CD4-positive, alpha-beta memory T cell (primary cell): ENCODE measurements at regions not wholly inside any gene's neighbourhood (a gene's known extent, or its start where the extent isn't known, plus 50 kb on each side); places are given as distances from the start of the nearest gene placed in this dataset.
"Not testable (repeated sequence)": the region's sequence is repeated elsewhere in the genome, so short reads cannot be mapped to it uniquely, and the experiment has no call there.

Experiments
- CTCF ChIA-PET: fragments of 350-600 bp; sonication (Branson Sonifier 250); formaldehyde crosslinking; loops from one replicate; lab custom pipeline; 2021; ENCODE audit warnings: inconsistent platforms; ENCODE audit not compliant: partially characterized antibody; lab: Charles Lee
- POLR2A ChIA-PET: fragments of 350-600 bp; sonication (Branson Sonifier 250); formaldehyde crosslinking; loops from one replicate; lab custom pipeline; 2021; ENCODE audit not compliant: partially characterized antibody; lab: Charles Lee
- DNase-seq, 5 donors: peaks; one replicate each; pipeline versions ENCODE4 v3.0.0 to v3.0.0-alpha.2; 2020 to 2022; ENCODE audit warnings: mixed read lengths in 1 of 5
- H3K27ac ChIP-seq: one replicate; pipeline ENCODE4 v1.7.0; 2013; ENCODE audit warnings: low read depth, low read length
- H3K27me3 ChIP-seq: 2 replicates; pipeline ENCODE4 v1.7.0; 2013; ENCODE audit warnings: mild to moderate bottlenecking, low read length, moderate library complexity; ENCODE audit not compliant: insufficient read depth
- H3K36me3 ChIP-seq: 2 replicates; pipeline ENCODE4 v1.7.0; 2013; ENCODE audit warnings: mild to moderate bottlenecking, low read length, moderate library complexity; ENCODE audit not compliant: insufficient read depth
- H3K4me1 ChIP-seq: 2 replicates; pipeline ENCODE4 v1.7.0; 2013; ENCODE audit warnings: mild to moderate bottlenecking, low read length, moderate library complexity; ENCODE audit not compliant: insufficient read depth
- H3K4me3 ChIP-seq, 2 donors: one replicate each; pipeline ENCODE4 v1.7.0; 2013; ENCODE audit warnings: low read length in 2 of 2, mild to moderate bottlenecking in 1 of 2
- H3K9me3 ChIP-seq, 2 donors: one replicate each; pipeline ENCODE4 v1.7.0; 2013; ENCODE audit warnings: low read length in 2 of 2, control low read depth in 1 of 2; ENCODE audit not compliant: control insufficient read depth in 1 of 2
- H3K27ac Mint-ChIP-seq, 7 donors: one replicate each; pipeline ENCODE4 v1.8.0; 2020 to 2021; ENCODE audit warnings: mixed read lengths in 7 of 7, mild to moderate bottlenecking in 6 of 7, inconsistent platforms in 3 of 7, moderate library complexity in 3 of 7
- H3K27me3 Mint-ChIP-seq, 2 donors: one replicate each; pipeline ENCODE4 v1.8.0; 2020 to 2021; ENCODE audit warnings: mixed read lengths in 2 of 2
- H3K36me3 Mint-ChIP-seq, 2 donors: one replicate each; pipeline ENCODE4 v1.8.0; 2020 to 2021; ENCODE audit warnings: mixed read lengths in 2 of 2, inconsistent platforms in 1 of 2, mild to moderate bottlenecking in 1 of 2
- H3K4me1 Mint-ChIP-seq, 4 donors: one replicate each; pipeline ENCODE4 v1.8.0; 2020 to 2021; ENCODE audit warnings: mixed read lengths in 4 of 4, mild to moderate bottlenecking in 1 of 4
- H3K4me3 Mint-ChIP-seq, 8 donors: one replicate each; pipeline ENCODE4 v1.8.0; 2020 to 2021; ENCODE audit warnings: mixed read lengths in 8 of 8, mild to moderate bottlenecking in 7 of 8, moderate library complexity in 6 of 8, inconsistent platforms in 3 of 8
- H3K9me3 Mint-ChIP-seq, 8 donors: one replicate each; pipeline ENCODE4 v1.8.0; 2020 to 2021; ENCODE audit warnings: mixed read lengths in 8 of 8, mild to moderate bottlenecking in 5 of 8, inconsistent platforms in 3 of 8, moderate library complexity in 1 of 8
- intact Hi-C: fragments of 100-400 bp; cut with micrococcal nuclease; formaldehyde crosslinking; loops from one replicate; pipeline ENCODE4 v1.15.1; 2023

DNA sequence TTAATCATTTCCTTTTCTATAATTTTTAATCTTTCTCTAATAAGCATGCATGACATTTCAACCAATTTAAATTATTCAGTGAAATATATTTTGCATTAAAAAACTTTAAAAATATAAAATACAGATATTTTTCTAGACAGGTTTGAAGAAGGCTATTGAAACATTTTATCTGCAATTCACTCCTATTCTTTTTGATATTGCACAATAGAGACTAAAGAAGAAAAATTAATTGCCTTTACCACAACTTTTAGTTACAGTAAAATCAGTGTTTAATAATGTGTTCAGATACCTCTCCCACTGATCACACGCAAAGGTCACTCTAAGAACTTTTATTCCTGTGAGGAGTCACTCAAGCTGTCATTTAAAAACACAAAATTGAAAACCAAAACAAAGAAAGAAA is 1416.7 kb downstream of the FSCB start:
- Mint-ChIP-seq H3K27ac (no peak overlapping the region), H3K4me3 (no peak overlapping the region), H3K27me3 (no peaks in the 10 kb centered on the region), H3K4me1 (no peaks in the 10 kb centered on the region), H3K36me3 (no peaks in the 10 kb centered on the region), H3K9me3 (peaks cover 0 to 14% (median 9%) of the 10 kb centered on the region in 8 donors)
- ChIA-PET CTCF (no interaction called here), POLR2A (no interaction called here)
- Histone ChIP-seq H3K27me3 (no peaks in the 10 kb centered on the region), H3K36me3 (no peaks in the 10 kb centered on the region), H3K4me1 (no peaks in the 10 kb centered on the region), H3K9me3 (no peaks in the 10 kb centered on the region), H3K4me3 (no peak overlapping the region), H3K27ac (no peak overlapping the region)
- intact Hi-C loops, result no loop called here
- DNase-seq, result no peak

DNA sequence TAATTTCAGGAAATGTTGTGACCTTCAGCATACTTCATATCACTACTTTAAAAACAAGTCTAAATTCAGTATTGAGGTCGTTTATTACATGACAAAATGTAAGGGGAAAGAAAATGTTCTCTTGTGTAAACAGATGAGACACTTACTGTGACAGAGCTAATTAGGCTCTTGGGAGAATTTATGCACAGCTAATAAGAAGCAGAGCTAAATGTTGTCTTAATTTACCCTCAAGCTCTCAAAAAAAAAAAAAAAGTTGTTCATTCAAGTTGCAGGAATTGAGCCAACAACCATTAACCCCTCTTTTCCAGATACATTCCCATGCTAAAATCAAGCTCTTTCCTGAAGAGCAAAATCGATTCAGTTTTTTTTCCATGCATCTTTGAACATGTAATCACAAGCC is 1419.4 kb downstream of the FSCB start:
- Mint-ChIP-seq H3K36me3 (no peaks in the 10 kb centered on the region), H3K27ac (no peak overlapping the region), H3K9me3 (peaks cover 0 to 13% (median 5%) of the 10 kb centered on the region in 8 donors), H3K4me3 (no peak overlapping the region), H3K27me3 (no peaks in the 10 kb centered on the region), H3K4me1 (no peaks in the 10 kb centered on the region)
- no peak for DNase-seq
- Histone ChIP-seq H3K27ac (no peak overlapping the region), H3K9me3 (no peaks in the 10 kb centered on the region), H3K36me3 (no peaks in the 10 kb centered on the region), H3K4me3 (no peak overlapping the region), H3K27me3 (no peaks in the 10 kb centered on the region), H3K4me1 (no peaks in the 10 kb centered on the region)
- ChIA-PET CTCF (no interaction called here), POLR2A (no interaction called here)
- intact Hi-C loops, result no loop called here

- Histone ChIP-seq H3K4me3 (no peak overlapping the region), H3K9me3 (no peaks in the 10 kb centered on the region), H3K27ac (no peak overlapping the region), H3K27me3 (no peaks in the 10 kb centered on the region), H3K4me1 (no peaks in the 10 kb centered on the region), H3K36me3 (no peaks in the 10 kb centered on the region)
- ChIA-PET POLR2A (no interaction called here), CTCF (no interaction called here)
- Mint-ChIP-seq H3K4me1 (no peaks in the 10 kb centered on the region), H3K36me3 (no peaks in the 10 kb centered on the region), H3K27ac (no peak overlapping the region), H3K4me3 (no peak overlapping the region), H3K9me3 (peaks cover 0 to 8% (median 4%) of the 10 kb centered on the region in 8 donors), H3K27me3 (no peaks in the 10 kb centered on the region)
- intact Hi-C loops, result no loop called here
- DNase-seq, result no peak
Measured at GRCh38 chr14:43085819-43086218, 1421.3 kb downstream of the FSCB start.

GRCh38 chr14:43067372-43067771 is 1439.7 kb downstream of the FSCB start:
- H3K27ac Mint-ChIP-seq, H3K27me3 Mint-ChIP-seq, H3K4me1 Mint-ChIP-seq, H3K36me3 ChIP-seq, DNase-seq, intact Hi-C loops, H3K4me1 ChIP-seq, H3K36me3 Mint-ChIP-seq, H3K4me3 ChIP-seq, H3K27me3 ChIP-seq, H3K9me3 Mint-ChIP-seq, CTCF ChIA-PET, H3K4me3 Mint-ChIP-seq, POLR2A ChIA-PET, H3K27ac ChIP-seq, H3K9me3 ChIP-seq: not testable (repeated sequence)

DNA sequence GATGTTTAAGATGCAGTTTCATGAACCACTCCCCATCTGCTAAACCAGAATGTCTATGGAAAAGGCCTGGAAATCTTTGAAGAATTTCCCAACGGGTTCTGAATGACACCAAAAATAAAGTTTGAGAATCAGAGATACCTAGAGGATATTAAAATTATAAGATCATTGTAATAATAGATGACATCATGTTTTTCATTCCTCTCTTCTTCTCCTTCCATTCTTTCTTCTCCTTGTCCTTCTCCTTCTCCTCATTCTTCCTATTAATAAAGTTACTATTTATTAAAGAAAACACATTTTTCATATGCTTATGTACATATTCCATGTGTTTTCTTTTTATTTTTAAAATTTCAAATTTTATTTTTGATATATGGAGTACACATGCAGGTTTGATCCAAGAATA is 1449.4 kb downstream of the LRFN5 start:
- H3K36me3 ChIP-seq, result no peaks in the 10 kb centered on the region

GRCh38 chr14:43052897-43053296 is 1446.2 kb downstream of the LRFN5 start:
- Histone ChIP-seq H3K4me3 (no peak overlapping the region), H3K27me3 (no peaks in the 10 kb centered on the region), H3K27ac (no peak overlapping the region), H3K36me3 (no peaks in the 10 kb centered on the region), H3K9me3 (peaks cover 0 to 3% of the 10 kb centered on the region in 2 donors), H3K4me1 (no peaks in the 10 kb centered on the region)
- CTCF ChIA-PET, result no interaction called here
- H3K36me3 Mint-ChIP-seq, result no peaks in the 10 kb centered on the region
- no peaks in the 10 kb centered on the region for H3K27me3 Mint-ChIP-seq
- DNase-seq, result no peak
- no peak overlapping the region for H3K27ac Mint-ChIP-seq
- intact Hi-C loops, result no loop called here
- POLR2A ChIA-PET, result no interaction called here
- H3K9me3 Mint-ChIP-seq, result peaks cover 0 to 9% (median 3%) of the 10 kb centered on the region in 8 donors
- H3K4me1 Mint-ChIP-seq, result no peaks in the 10 kb centered on the region
- H3K4me3 Mint-ChIP-seq, result no peak overlapping the region

More for the DNA sequence above, 1449.4 kb downstream of the LRFN5 start:
- intact Hi-C loops, result no loop called here
- H3K9me3 ChIP-seq, result peaks cover 0 to 3% of the 10 kb centered on the region in 2 donors
- CTCF ChIA-PET, result no interaction called here
- POLR2A ChIA-PET, result no interaction called here
- Mint-ChIP-seq H3K4me3 (no peak overlapping the region), H3K36me3 (no peaks in the 10 kb centered on the region), H3K27me3 (no peaks in the 10 kb centered on the region), H3K4me1 (no peaks in the 10 kb centered on the region), H3K9me3 (peaks cover 0 to 16% (median 7%) of the 10 kb centered on the region in 8 donors), H3K27ac (no peak overlapping the region)
- no peak overlapping the region for H3K4me3 ChIP-seq
- H3K4me1 ChIP-seq, result no peaks in the 10 kb centered on the region
- DNase-seq, result no peak
- no peaks in the 10 kb centered on the region for H3K27me3 ChIP-seq
- H3K27ac ChIP-seq, result no peak overlapping the region

GRCh38 chr14:43043850-43044249 is 1437.2 kb downstream of the LRFN5 start:
- H3K27ac Mint-ChIP-seq, result no peak overlapping the region
- CTCF ChIA-PET, result no interaction called here
- peaks cover 0 to 13% (median 6%) of the 10 kb centered on the region in 8 donors for H3K9me3 Mint-ChIP-seq
- H3K36me3 ChIP-seq, result no peaks in the 10 kb centered on the region
- no peaks in the 10 kb centered on the region for H3K4me1 Mint-ChIP-seq
- H3K4me3 ChIP-seq, result no peak overlapping the region
- H3K4me3 Mint-ChIP-seq, result no peak overlapping the region
- H3K27me3 Mint-ChIP-seq, result no peaks in the 10 kb centered on the region
- H3K27ac ChIP-seq, result no peak overlapping the region
- POLR2A ChIA-PET, result no interaction called here
- no peak for DNase-seq
- H3K9me3 ChIP-seq, result no peaks in the 10 kb centered on the region
- no peaks in the 10 kb centered on the region for H3K4me1 ChIP-seq
- intact Hi-C loops, result no loop called here
- H3K27me3 ChIP-seq, result no peaks in the 10 kb centered on the region
- no peaks in the 10 kb centered on the region for H3K36me3 Mint-ChIP-seq

- no peaks in the 10 kb centered on the region for H3K36me3 ChIP-seq
- H3K9me3 ChIP-seq, result no peaks in the 10 kb centered on the region
- no peaks in the 10 kb centered on the region for H3K36me3 Mint-ChIP-seq
- H3K27ac ChIP-seq, result no peak overlapping the region
- H3K4me3 ChIP-seq, result no peak overlapping the region
- CTCF ChIA-PET, result no interaction called here
- H3K27me3 ChIP-seq, result no peaks in the 10 kb centered on the region
- peaks cover 0 to 13% (median 5%) of the 10 kb centered on the region in 8 donors for H3K9me3 Mint-ChIP-seq
- no peaks in the 10 kb centered on the region for H3K4me1 Mint-ChIP-seq
- no peak overlapping the region for H3K27ac Mint-ChIP-seq
- no peak for DNase-seq
- POLR2A ChIA-PET, result no interaction called here
- intact Hi-C loops, result no loop called here
- no peaks in the 10 kb centered on the region for H3K4me1 ChIP-seq
- H3K4me3 Mint-ChIP-seq, result no peak overlapping the region
- H3K27me3 Mint-ChIP-seq, result no peaks in the 10 kb centered on the region
Measured at GRCh38 chr14:43042408-43042807, 1435.7 kb downstream of the LRFN5 start.
